ENCODE measurements at regions not wholly inside any gene's neighbourhood (a gene's known extent, or its start where the extent isn't known, plus 50 kb on each side); places are given as distances from the start of the nearest gene placed in this dataset.

DNA sequence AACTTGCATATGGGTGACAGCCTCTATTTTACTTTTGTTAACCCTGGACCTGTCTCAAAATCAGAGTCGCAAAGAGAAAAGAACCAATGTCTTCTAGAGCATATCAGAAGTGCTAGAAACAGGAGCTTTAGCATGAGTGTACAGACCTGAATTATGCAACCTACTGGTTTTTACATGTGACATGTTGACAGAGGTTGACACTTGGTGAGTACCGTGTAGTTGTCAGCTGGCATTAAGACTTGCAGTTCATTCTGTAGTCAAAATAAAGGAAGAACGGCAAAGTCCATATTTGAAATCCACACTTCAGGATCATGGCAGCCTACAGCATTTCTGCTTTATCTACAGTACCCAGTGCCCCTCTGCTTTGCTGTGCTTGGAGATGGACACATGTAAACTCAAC lies 291.9 kb upstream of the TENM3 start:
- Histone ChIP-seq H2BK5ac (ENCODE audit: low read depth, low read length, poor library complexity, severe bottlenecking) (peak overlapping the region; percentile 74), H2BK120ac (ENCODE audit: low read depth, low read length) (peak overlapping the region; percentile 24), H2BK15ac (ENCODE audit: low read depth, low read length) (peak overlapping the region; percentile 73; the same call in 2 of the 3 replicates), H3K79me1 (ENCODE audit: low read depth in 1 of 2, low read length in 2 of 2) (no peaks in the 10 kb centered on the region), H3K27ac (ENCODE audit: insufficient read depth, low read length) (no peak overlapping the region), H2AFZ (replicated peaks; ENCODE audit: low read length, poor library complexity) (no peak overlapping the region), H3K14ac (replicated peaks; ENCODE audit: low read depth, low read length) (0 out of 2 replicates have a peak overlapping the region, but pooled peaks have one; percentile 23), H3K56ac (ENCODE audit: extremely low read depth, insufficient read depth, low read length) (no peak overlapping the region), H4K20me1 (ENCODE audit: insufficient read depth, low read length) (no peaks in the 10 kb centered on the region), H3K4me2 (ENCODE audit: low read depth, low read length) (no peak overlapping the region), H3K27me3 (ENCODE audit: control insufficient read depth, insufficient read depth, low read length) (no peaks in the 10 kb centered on the region), H3K9ac (ENCODE audit: low read depth, low read length) (no peak overlapping the region), H3K18ac (ENCODE audit: low read depth, low read length) (peak overlapping the region; percentile 29; the same call in 1 of the 2 replicates), H2BK20ac (ENCODE audit: low read depth, low read length) (peak overlapping the region; percentile 38), H4K8ac (ENCODE audit: low read depth in 2 of 2, low read length in 2 of 2) (no peak overlapping the region; a peak in 1 of 4 replicates), H4K91ac (ENCODE audit: insufficient read depth, low read depth, low read length) (peak overlapping the region; percentile 30; the same call in 1 of the 2 replicates), H3K23ac (ENCODE audit: low read depth, low read length) (no peak overlapping the region), H3K4me3 (ENCODE audit: insufficient read depth, low read depth, low read length) (no peak overlapping the region), H2AK9ac (replicated peaks; ENCODE audit: low read depth, low read length, poor library complexity) (no peak overlapping the region), H4K5ac (ENCODE audit: low read depth, low read length) (no peak overlapping the region), H3K4me1 (ENCODE audit: control insufficient read depth, insufficient read depth, low read length) (peaks cover 6% of the 10 kb centered on the region), H2AK5ac (ENCODE audit: low read depth, low read length) (peak overlapping the region; percentile 43; the same call in 1 of the 2 replicates), H3K9me3 (ENCODE audit: control insufficient read depth, insufficient read depth, low read length) (no peaks in the 10 kb centered on the region), H3K36me3 (ENCODE audit: control insufficient read depth, insufficient read depth, low read length) (no peaks in the 10 kb centered on the region), H3K9me1 (ENCODE audit: insufficient read depth, low read length) (0 out of 2 replicates have a peak, but pooled peaks cover 3% of the 10 kb centered on the region), H3K4ac (ENCODE audit: low read depth, low read length) (peak overlapping the region; percentile 15; the same call in 1 of the 2 replicates)
- ATAC-seq (ENCODE audit: low read depth) (no peak), DNase-seq (no peak)
- BruUV-seq (replicated peaks) = no TSS peak
- WGBS, 2 experiments (ENCODE audit: extremely low coverage in 2 of 2, insufficient read length in 1 of 2) = no CpG with 5 or more reads among the region's 3 CpGs
- in situ Hi-C loops (cut with MboI; ENCODE audit: low sequenced_read_pairs) (no loop called here), intact Hi-C loops (cut with micrococcal nuclease) (loop anchor here (10.0 kb wide), 2 partner anchors 604 to 974 kb away; no protein-coding TSS in a partner anchor), dilution Hi-C loops (cut with HindIII; ENCODE audit: low sequenced_read_pairs, unreplicated experiment) (no loop called here)
- no peak for TF ChIP-seq CHD1 (IDR thresholded peaks at IDR 0.05; ENCODE audit: low read depth, low read length)
- TF ChIP-seq POLR2A (IDR thresholded peaks at IDR 0.05; ENCODE audit: low read depth, low read length) = no peak
- TF ChIP-seq RCOR1 (IDR thresholded peaks at IDR 0.05; ENCODE audit: insufficient replicate concordance, low read length) = no peak
- no peak for TF ChIP-seq CEBPB (IDR thresholded peaks at IDR 0.05; ENCODE audit: low read depth, low read length)
- TF ChIP-seq FOS (IDR thresholded peaks at IDR 0.05; ENCODE audit: low read depth, low read length) = no peak
- no peak for TF ChIP-seq CTCF (conservative IDR thresholded peaks at IDR 0.05; ENCODE audit: low read depth, low read length)
- TF ChIP-seq BHLHE40 (IDR thresholded peaks at IDR 0.05; ENCODE audit: low read depth, low read length) = no peak
- TF ChIP-seq, protein P1, sequence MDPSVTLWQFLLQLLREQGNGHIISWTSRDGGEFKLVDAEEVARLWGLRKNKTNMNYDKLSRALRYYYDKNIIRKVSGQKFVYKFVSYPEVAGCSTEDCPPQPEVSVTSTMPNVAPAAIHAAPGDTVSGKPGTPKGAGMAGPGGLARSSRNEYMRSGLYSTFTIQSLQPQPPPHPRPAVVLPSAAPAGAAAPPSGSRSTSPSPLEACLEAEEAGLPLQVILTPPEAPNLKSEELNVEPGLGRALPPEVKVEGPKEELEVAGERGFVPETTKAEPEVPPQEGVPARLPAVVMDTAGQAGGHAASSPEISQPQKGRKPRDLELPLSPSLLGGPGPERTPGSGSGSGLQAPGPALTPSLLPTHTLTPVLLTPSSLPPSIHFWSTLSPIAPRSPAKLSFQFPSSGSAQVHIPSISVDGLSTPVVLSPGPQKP (IDR thresholded peaks at IDR 0.05; ENCODE audit: borderline replicate concordance, low read depth, low read length) = no peak
- no peak for TF ChIP-seq MAZ (IDR thresholded peaks at IDR 0.05; ENCODE audit: borderline replicate concordance, low read depth, low read length)
- TF ChIP-seq MXI1 (IDR thresholded peaks at IDR 0.05; ENCODE audit: borderline replicate concordance, low read depth, low read length) = no peak
- TF ChIP-seq SMC3 (IDR thresholded peaks at IDR 0.05; ENCODE audit: low read depth, low read length) = no peak
- no peak for TF ChIP-seq RFX5 (IDR thresholded peaks at IDR 0.05; ENCODE audit: low read depth, low read length)
- POLR2A ChIA-PET (ENCODE audit: unreplicated experiment) = no interaction called here
- CTCF ChIA-PET = no interaction called here

Data from IMR-90 (cell line).